ENCODE measurements at regions not wholly inside any gene's neighbourhood (a gene's known extent, or its start where the extent isn't known, plus 50 kb on each side); places are given as distances from the start of the nearest gene placed in this dataset.

DNA sequence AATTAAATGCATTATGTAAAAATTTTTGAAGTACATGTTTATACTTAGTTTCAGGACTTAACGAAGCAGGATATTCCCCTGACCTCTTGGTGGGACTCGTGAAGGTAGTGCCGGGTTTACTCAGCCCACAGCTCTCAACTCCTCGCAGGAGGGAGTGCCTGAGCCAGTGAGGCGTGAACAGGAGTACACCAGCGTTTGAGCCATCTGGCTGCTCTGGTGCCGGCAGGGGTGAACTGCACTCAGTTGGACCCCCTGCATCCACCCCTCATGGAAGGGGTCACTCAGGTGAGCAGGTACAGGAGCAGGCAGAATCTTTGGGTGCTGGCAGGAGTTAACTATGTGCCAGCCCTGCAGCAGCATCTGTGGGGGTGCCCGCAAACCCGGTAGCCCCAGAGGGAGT is 625.1 kb upstream of the PCDH15 start:
- no peak overlapping the region for H3K4me3 ChIP-seq (ENCODE audit: low read depth, low read length)
- no peak for DNase-seq (ENCODE audit: low read depth)
- no peak for TF ChIP-seq CTCF (conservative IDR thresholded peaks at IDR 0.05; ENCODE audit: low read depth, low read length)

- no peak overlapping the region for H3K4me3 ChIP-seq (ENCODE audit: low read depth, low read length)
- peak; percentile 13 for TF ChIP-seq CTCF (conservative IDR thresholded peaks at IDR 0.05; ENCODE audit: low read depth, low read length)
- DNase-seq (ENCODE audit: low read depth): no peak
Observed at GRCh38 chr10:55410415-55410885, 609.4 kb upstream of the PCDH15 start.

- no peak overlapping the region for H3K4me3 ChIP-seq (ENCODE audit: low read depth, low read length)
- no peak for TF ChIP-seq CTCF (conservative IDR thresholded peaks at IDR 0.05; ENCODE audit: low read depth, low read length)
Observed at GRCh38 chr10:55404094-55404493, 603.1 kb upstream of the PCDH15 start.

DNA sequence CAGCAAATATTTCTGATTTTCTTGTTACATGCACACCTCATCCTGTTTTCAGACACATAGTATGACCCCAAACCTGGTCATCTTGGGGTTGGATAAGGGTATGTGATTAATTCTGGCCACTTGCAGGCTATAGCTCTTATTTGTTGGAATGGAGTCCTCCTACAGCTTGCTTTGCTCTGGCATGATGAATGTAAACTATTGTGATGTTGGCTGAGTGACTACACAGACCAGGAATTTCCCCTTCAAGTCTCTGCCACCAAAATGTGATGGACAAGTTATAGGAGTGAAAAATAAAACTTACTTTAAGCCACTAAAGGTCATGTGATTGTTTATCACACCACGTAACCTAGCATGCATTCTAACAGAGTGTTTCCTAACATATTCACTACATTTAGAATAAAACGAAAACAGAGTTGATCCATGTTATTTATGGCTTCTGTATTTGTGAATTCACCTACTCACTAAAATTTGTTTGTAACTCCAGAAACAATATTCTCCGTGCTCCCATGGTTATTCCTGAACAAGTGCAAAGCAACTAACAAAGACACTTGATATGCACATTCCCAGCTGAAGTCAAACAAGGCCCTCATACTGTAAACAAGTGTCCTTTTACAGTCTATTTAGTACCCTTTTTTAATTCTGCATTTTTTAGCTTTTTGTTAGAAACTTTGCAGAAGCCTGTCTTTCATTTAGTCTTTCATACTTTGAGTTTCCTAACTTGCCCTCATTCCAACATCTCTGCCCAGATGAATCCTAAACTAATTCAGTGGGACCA is 599.2 kb upstream of the PCDH15 start:
- no peak for TF ChIP-seq CTCF (conservative IDR thresholded peaks at IDR 0.05; ENCODE audit: low read depth, low read length)
- H3K4me3 ChIP-seq (ENCODE audit: low read depth, low read length): no peak overlapping the region
- no peak for DNase-seq (ENCODE audit: low read depth)

More at GRCh38 chr10:55404094-55404493, 603.1 kb upstream of the PCDH15 start:
- DNase-seq (ENCODE audit: low read depth): no peak

DNA sequence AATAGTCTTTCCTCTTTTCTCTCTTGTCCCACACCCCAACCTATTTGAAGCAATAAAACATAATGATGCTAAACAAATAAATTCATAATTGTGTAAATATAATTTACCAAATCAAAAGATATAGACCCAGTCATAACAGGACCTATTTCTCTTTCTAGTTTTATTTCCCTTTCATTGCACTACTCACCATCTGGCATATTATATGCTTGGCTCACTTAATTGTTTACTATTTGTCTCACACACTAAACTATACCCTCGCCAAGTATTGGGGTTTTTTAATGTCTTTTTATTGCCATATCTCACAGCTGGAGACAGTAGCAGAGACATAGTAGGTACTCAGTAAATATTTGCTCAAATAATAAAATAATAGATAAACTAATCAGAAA is 597.5 kb upstream of the PCDH15 start:
- no peak for DNase-seq (ENCODE audit: low read depth)
- no peak overlapping the region for H3K4me3 ChIP-seq (ENCODE audit: low read depth, low read length)

GRCh38 chr10:55397777-55398496 is 596.9 kb upstream of the PCDH15 start:
- DNase-seq (ENCODE audit: low read depth): no peak
- H3K4me3 ChIP-seq (ENCODE audit: low read depth, low read length): no peak overlapping the region
- TF ChIP-seq CTCF (conservative IDR thresholded peaks at IDR 0.05; ENCODE audit: low read depth, low read length): no peak

More for the DNA sequence above, 597.5 kb upstream of the PCDH15 start:
- TF ChIP-seq CTCF (conservative IDR thresholded peaks at IDR 0.05; ENCODE audit: low read depth, low read length): no peak

Measured in epithelial cell of proximal tubule (primary cell).